ENCODE measurements at regions not wholly inside any gene's neighbourhood (a gene's known extent, or its start where the extent isn't known, plus 50 kb on each side); places are given as distances from the start of the nearest gene placed in this dataset.
"Not testable (repeated sequence)": the region's sequence is repeated elsewhere in the genome, so short reads cannot be mapped to it uniquely, and the experiment has no call there.

- TF ChIP-seq EP300, CTCF, POLR2A (IDR thresholded peaks at IDR 0.05): not testable (repeated sequence)
These were observed 71.2 kb upstream of the ZNF519 start for GRCh38 chr18:14203424-14203823.

All from tibial nerve (tissue), 4 donors.